Calu3 (cell line): ENCODE measurements at regions not wholly inside any gene's neighbourhood (a gene's known extent, or its start where the extent isn't known, plus 50 kb on each side); places are given as distances from the start of the nearest gene placed in this dataset.

ENCODE experiments used
- BruUV-seq: library from RNA; stranded (reverse); fragments of 400-500 nt; replicated peaks from 2 replicates; lab custom pipeline; 2021; lab: Mats Ljungman, UMichigan
- CTCF ChIA-PET: fragments of 300-600 bp; sonication (Branson Sonifier 250); formaldehyde crosslinking; loops from one replicate; lab custom pipeline; 2022; ENCODE audit warnings: antibody characterized with exemption; lab: Charles Lee
- DNase-seq: peaks from one replicate; pipeline ENCODE4 v3.0.0; 2022
- H3K27ac Mint-ChIP-seq: one replicate; pipeline ENCODE4 v1.8.0; 2022; ENCODE audit warnings: mixed read lengths; ENCODE audit not compliant: unreplicated experiment
- H3K27me3 Mint-ChIP-seq: one replicate; pipeline ENCODE4 v1.8.0; 2022; ENCODE audit warnings: mixed read lengths; ENCODE audit not compliant: unreplicated experiment
- H3K36me3 Mint-ChIP-seq: one replicate; pipeline ENCODE4 v1.8.0; 2022; ENCODE audit warnings: mild to moderate bottlenecking, moderate library complexity, mixed read lengths; ENCODE audit not compliant: insufficient read depth, unreplicated experiment
- H3K4me1 Mint-ChIP-seq: one replicate; pipeline ENCODE4 v1.8.0; 2022; ENCODE audit warnings: mild to moderate bottlenecking, low read depth, mixed read lengths; ENCODE audit not compliant: unreplicated experiment
- H3K4me3 Mint-ChIP-seq: one replicate; pipeline ENCODE4 v1.8.0; 2022; ENCODE audit warnings: mild to moderate bottlenecking, low read depth, moderate library complexity, mixed read lengths; ENCODE audit not compliant: unreplicated experiment
- H3K9me3 Mint-ChIP-seq: one replicate; pipeline ENCODE4 v1.8.0; 2022; ENCODE audit warnings: low read depth, mixed read lengths; ENCODE audit not compliant: unreplicated experiment
- intact Hi-C: fragments of 100-400 bp; cut with micrococcal nuclease; formaldehyde crosslinking; loops from one replicate; pipeline ENCODE4 v1.10.0; 2022; ENCODE audit not compliant: unreplicated experiment
- TF ChIP-seq, protein P1 (sequence below): fragments of 200-600 bp; IDR thresholded peaks from one replicate; pipeline ENCODE4 v1.8.0; 2022; ENCODE audit warnings: antibody characterized with exemption; ENCODE audit not compliant: unreplicated experiment

DNA sequence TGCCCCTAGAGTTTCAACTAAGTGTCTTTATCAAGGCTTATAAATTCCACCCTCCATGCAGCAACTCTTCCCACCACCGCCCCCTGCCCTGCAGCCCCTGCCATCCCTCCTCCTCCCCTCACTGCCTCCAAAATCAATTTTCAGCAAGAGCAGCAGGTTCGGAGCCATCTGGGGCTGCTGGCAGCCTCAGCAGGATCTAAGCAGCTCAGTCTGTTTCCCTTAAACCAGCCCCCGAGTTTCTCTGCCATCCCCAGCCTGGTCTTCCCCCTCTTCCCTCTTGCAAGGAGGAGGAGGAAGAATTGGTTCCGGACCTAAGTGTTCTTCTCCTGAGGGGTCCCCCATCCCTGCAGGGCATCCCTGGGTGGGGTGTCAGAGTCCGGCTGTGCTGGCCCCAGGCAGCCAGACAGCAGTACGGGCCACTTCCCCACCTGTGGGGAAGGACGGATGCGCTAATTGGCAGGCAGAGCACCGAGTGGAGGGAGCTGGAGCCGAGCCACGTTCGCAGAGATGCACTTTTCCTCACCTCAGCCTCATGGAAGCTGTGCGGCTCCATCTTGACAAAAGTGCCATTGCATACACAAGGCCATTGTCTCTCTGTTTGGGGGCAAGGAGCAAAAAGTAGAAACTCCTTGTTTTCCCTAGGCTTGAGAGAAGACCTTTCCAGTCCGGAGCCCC lies 189.3 kb downstream of the KCNA5 start:
- Mint-ChIP-seq H3K27me3 (no peaks in the 10 kb centered on the region), H3K9me3 (peaks cover 21% of the 10 kb centered on the region)

DNA sequence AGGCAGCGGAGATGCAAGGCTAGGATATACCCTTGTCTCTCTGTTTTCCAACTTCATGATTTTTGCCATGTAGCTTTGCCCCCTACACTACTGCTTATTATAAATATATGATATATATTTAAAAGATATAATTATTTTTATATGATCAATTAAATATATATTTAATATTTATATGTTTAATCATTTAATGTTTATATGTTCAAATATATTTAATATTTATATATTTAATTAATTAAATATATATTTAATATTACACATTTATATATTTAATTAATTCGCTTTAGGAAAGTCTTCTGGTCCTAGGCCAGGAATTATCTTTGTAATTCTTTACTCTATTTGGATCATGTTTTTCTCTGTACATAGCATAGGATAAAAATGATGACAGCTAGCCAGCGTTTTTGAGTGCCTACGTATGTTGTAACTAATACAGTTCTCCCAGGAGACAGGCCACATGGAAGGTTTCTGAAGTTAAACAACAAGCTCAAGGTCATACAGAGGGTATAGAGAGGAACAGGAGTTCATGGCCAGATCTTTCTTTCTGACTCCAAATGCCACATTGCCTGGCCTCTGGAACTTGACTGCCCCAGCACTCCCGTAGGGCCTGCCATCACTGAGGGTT lies 192.5 kb downstream of the KCNA5 start:
- no peaks in the 10 kb centered on the region for H3K36me3 Mint-ChIP-seq
- CTCF ChIA-PET = no interaction called here
- no peaks in the 10 kb centered on the region for H3K27me3 Mint-ChIP-seq
- TF ChIP-seq, protein P1, sequence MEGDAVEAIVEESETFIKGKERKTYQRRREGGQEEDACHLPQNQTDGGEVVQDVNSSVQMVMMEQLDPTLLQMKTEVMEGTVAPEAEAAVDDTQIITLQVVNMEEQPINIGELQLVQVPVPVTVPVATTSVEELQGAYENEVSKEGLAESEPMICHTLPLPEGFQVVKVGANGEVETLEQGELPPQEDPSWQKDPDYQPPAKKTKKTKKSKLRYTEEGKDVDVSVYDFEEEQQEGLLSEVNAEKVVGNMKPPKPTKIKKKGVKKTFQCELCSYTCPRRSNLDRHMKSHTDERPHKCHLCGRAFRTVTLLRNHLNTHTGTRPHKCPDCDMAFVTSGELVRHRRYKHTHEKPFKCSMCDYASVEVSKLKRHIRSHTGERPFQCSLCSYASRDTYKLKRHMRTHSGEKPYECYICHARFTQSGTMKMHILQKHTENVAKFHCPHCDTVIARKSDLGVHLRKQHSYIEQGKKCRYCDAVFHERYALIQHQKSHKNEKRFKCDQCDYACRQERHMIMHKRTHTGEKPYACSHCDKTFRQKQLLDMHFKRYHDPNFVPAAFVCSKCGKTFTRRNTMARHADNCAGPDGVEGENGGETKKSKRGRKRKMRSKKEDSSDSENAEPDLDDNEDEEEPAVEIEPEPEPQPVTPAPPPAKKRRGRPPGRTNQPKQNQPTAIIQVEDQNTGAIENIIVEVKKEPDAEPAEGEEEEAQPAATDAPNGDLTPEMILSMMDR = no peak
- H3K4me3 Mint-ChIP-seq = no peak overlapping the region
- no peaks in the 10 kb centered on the region for H3K4me1 Mint-ChIP-seq
- H3K9me3 Mint-ChIP-seq = peaks cover 18% of the 10 kb centered on the region
- BruUV-seq = no TSS peak
- intact Hi-C loops = no loop called here
- H3K27ac Mint-ChIP-seq = no peak overlapping the region
- no peak for DNase-seq

More for the DNA sequence above, 189.3 kb downstream of the KCNA5 start:
- TF ChIP-seq, protein P1 = no peak
- no peaks in the 10 kb centered on the region for H3K4me1 Mint-ChIP-seq
- H3K36me3 Mint-ChIP-seq = no peaks in the 10 kb centered on the region
- CTCF ChIA-PET = no interaction called here
- intact Hi-C loops = no loop called here
- no peak for DNase-seq
- no peak overlapping the region for H3K27ac Mint-ChIP-seq
- BruUV-seq = no TSS peak
- H3K4me3 Mint-ChIP-seq = no peak overlapping the region

DNA sequence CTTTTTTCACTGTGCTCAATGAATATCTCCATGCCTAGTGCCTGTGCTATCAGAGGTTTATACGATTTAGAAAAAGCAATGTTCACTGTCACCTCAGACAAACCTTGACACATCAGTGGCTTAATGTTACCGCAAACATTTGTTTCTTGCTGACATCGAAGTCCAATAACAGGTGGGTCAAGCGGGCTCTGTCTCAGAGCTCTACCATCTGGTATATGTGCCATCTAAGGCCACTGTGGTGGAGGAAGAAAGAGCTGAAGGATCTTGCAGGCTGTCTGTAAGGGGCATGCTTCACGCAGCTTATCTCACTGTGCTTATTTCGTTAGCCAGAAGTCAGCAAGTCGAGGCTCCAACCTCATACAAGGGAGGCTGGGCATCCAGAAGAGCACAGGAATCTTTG lies 189.5 kb upstream of the NTF3 start:
- CTCF ChIA-PET = no interaction called here
- TF ChIP-seq, protein P1 = no peak
- Mint-ChIP-seq H3K27ac (no peak overlapping the region), H3K27me3 (no peaks in the 10 kb centered on the region), H3K4me1 (no peaks in the 10 kb centered on the region), H3K36me3 (no peaks in the 10 kb centered on the region), H3K4me3 (no peak overlapping the region), H3K9me3 (peaks cover 12% of the 10 kb centered on the region)
- intact Hi-C loops = no loop called here
- BruUV-seq = no TSS peak
- no peak for DNase-seq

DNA sequence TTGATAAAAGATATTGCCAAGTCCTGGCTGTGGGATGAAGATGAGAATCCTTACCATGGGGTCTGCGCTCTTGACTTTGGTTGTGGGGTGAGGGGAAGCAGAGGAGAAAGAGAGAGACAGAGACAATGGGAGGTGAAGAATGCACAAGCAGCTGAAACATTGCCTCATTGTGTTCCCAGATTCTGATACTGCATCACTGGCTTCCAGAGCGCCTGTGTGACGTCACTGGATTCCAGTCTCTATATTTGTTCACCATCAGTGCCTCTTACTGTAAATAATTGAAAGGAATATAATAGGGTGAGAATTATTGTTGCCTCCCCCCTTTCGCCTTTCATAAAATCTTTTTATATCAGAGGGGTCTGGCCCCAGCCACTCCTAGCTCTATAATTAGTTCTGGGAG lies 188.9 kb upstream of the NTF3 start:
- H3K27ac Mint-ChIP-seq = no peak overlapping the region
- H3K4me1 Mint-ChIP-seq = no peaks in the 10 kb centered on the region
- H3K9me3 Mint-ChIP-seq = peaks cover 8% of the 10 kb centered on the region
- no peaks in the 10 kb centered on the region for H3K36me3 Mint-ChIP-seq
- DNase-seq = no peak
- H3K4me3 Mint-ChIP-seq = no peak overlapping the region
- no TSS peak for BruUV-seq
- no peaks in the 10 kb centered on the region for H3K27me3 Mint-ChIP-seq
- intact Hi-C loops = no loop called here
- TF ChIP-seq, protein P1 = no peak
- CTCF ChIA-PET = no interaction called here
